SK-N-SH (cell line): ENCODE measurements at regions not wholly inside any gene's neighbourhood (a gene's known extent, or its start where the extent isn't known, plus 50 kb on each side); places are given as distances from the start of the nearest gene placed in this dataset.

Source experiments
- CTCF ChIA-PET: fragments of 300-600, 350-600 bp; formaldehyde crosslinking; extraction: SDS; loops from one replicate; lab custom pipeline; 2021; lab: Yijun Ruan, JAX
- POLR2A ChIA-PET: fragments of 350-600 bp; sonication (Branson Sonifier 250); formaldehyde crosslinking; extraction: SDS; loops from one replicate; lab custom pipeline; 2020; ENCODE audit warnings: antibody characterized with exemption, inconsistent platforms; lab: Yijun Ruan, JAX
- DNase-seq: peaks from one replicate; pipeline ENCODE4 v3.0.0; 2012
- H2AFZ ChIP-seq: fragments of 200-600 bp; sonication (generic); 2 replicates; pipeline ENCODE4 v1.8.1; 2016; ENCODE audit warnings: antibody characterized with exemption, mild to moderate bottlenecking, low read depth
- H3F3A ChIP-seq: fragments of 200-600 bp; sonication (generic); replicated peaks from 2 replicates; pipeline ENCODE3; 2016; ENCODE audit warnings: antibody characterized with exemption, mild to moderate bottlenecking; ENCODE audit not compliant: insufficient read depth
- H3K27ac ChIP-seq, 2 experiments: fragments of 200-500 bp in 1 of 2; fragments of 200-600 bp in 1 of 2; sonication (Bioruptor generic) in 1 of 2; sonication (generic), shearing (Covaris generic) in 1 of 2; 2 replicates each; pipeline versions ENCODE4 v1.5.1 to v1.6.1; 2014 to 2016; ENCODE audit warnings: low read depth in 2 of 2, inconsistent platforms in 1 of 2, low read length in 1 of 2, mild to moderate bottlenecking in 1 of 2, mixed read lengths in 1 of 2
- H3K27me3 ChIP-seq: fragments of 200-600 bp; sonication (generic), shearing (Covaris generic); 2 replicates; pipeline ENCODE4 v1.6.1; 2016; ENCODE audit warnings: mixed run types; ENCODE audit not compliant: insufficient read depth
- H3K36me3 ChIP-seq, 2 experiments: fragments of 200-500 bp in 1 of 2; fragments of 200-600 bp in 1 of 2; sonication (Bioruptor generic) in 1 of 2; sonication (generic) in 1 of 2; replicated peaks in 1 of 2; 2 replicates each; pipeline versions ENCODE3 to v1.5.1; 2014 to 2016; ENCODE audit warnings: low read length in 1 of 2, mild to moderate bottlenecking in 1 of 2; ENCODE audit not compliant: insufficient read depth in 2 of 2, control insufficient read depth in 1 of 2
- H3K4me1 ChIP-seq, 2 experiments: fragments of 200-500 bp in 1 of 2; fragments of 200-600 bp in 1 of 2; sonication (Bioruptor generic) in 1 of 2; sonication (generic), shearing (Covaris generic) in 1 of 2; 2 replicates each; pipeline versions ENCODE4 v1.5.1 to v1.6.1; 2014 to 2016; ENCODE audit warnings: low read depth in 1 of 2, low read length in 1 of 2, mixed run types in 1 of 2; ENCODE audit not compliant: insufficient read depth in 2 of 2, control insufficient read depth in 1 of 2
- H3K4me2 ChIP-seq: fragments of 200-600 bp; sonication (generic), shearing (Covaris generic); 2 replicates; pipeline ENCODE4 v1.6.1; 2017; ENCODE audit warnings: mixed run types
- H3K4me3 ChIP-seq, 2 experiments: fragments of 200-500 bp in 1 of 2; fragments of 200-600 bp in 1 of 2; sonication (Bioruptor generic) in 1 of 2; sonication (generic), shearing (Covaris generic) in 1 of 2; 2 replicates each; pipeline versions ENCODE4 v1.5.1 to v1.8.1; 2014 to 2016; ENCODE audit warnings: low read depth in 2 of 2, inconsistent platforms in 1 of 2, low read length in 1 of 2, mild to moderate bottlenecking in 1 of 2, mixed read lengths in 1 of 2, moderate library complexity in 1 of 2
- H3K79me2 ChIP-seq: fragments of 200-600 bp; sonication (generic); 2 replicates; pipeline ENCODE4 v1.8.1; 2017; ENCODE audit warnings: mild to moderate bottlenecking; ENCODE audit not compliant: insufficient read depth
- H3K9ac ChIP-seq: fragments of 200-600 bp; sonication (generic); 2 replicates; pipeline ENCODE4 v1.6.1; 2017; ENCODE audit warnings: mixed run types
- H3K9me2 ChIP-seq: fragments of 200-600 bp; sonication (generic); 2 replicates; pipeline ENCODE4 v1.6.1; 2017; ENCODE audit warnings: mixed run types
- H3K9me3 ChIP-seq: fragments of 200-600 bp; sonication (generic); 2 replicates; pipeline ENCODE4 v1.6.1; 2017; ENCODE audit warnings: mixed run types, mild to moderate bottlenecking, moderate library complexity
- H4K20me1 ChIP-seq: fragments of 200-600 bp; sonication (generic); 2 replicates; pipeline ENCODE4 v1.6.1; 2017; ENCODE audit warnings: mild to moderate bottlenecking, mixed run types; ENCODE audit not compliant: insufficient read depth
- CHD2 ChIP-seq: fragments of 150-350 bp; IDR thresholded peaks from 2 replicates; pipeline ENCODE4 v1.6.1; 2018; ENCODE audit warnings: low read length; ENCODE audit not compliant: partially characterized antibody
- EP300 ChIP-seq, 2 experiments: IDR thresholded peaks; 2 replicates each; pipeline versions ENCODE4 v1.4.0 to v1.6.1; 2012; ENCODE audit warnings: borderline replicate concordance in 1 of 2, low read depth in 1 of 2, low read length in 1 of 2
- FOXJ3 ChIP-seq: sonication (generic); formaldehyde crosslinking; IDR thresholded peaks from 2 replicates; pipeline ENCODE4 v1.5.1; 2020; ENCODE audit warnings: mild to moderate bottlenecking, missing genetic modification reagents
- FOXM1 ChIP-seq: IDR thresholded peaks from 2 replicates; pipeline ENCODE4 v1.4.0; 2012; ENCODE audit warnings: low read depth, mild to moderate bottlenecking
- IRF3 ChIP-seq: fragments of 150-350 bp; IDR thresholded peaks from 2 replicates; pipeline ENCODE4 v1.6.1; 2016; ENCODE audit warnings: mild to moderate bottlenecking, low read depth, low read length
- MXI1 ChIP-seq: IDR thresholded peaks from 2 replicates; pipeline ENCODE4 v1.6.1; 2012; ENCODE audit warnings: mild to moderate bottlenecking, low read depth, low read length, improper control_type of control experiment
- PBX3 ChIP-seq: IDR thresholded peaks from 2 replicates; pipeline ENCODE4; 2012
- POLR2AphosphoS5 ChIP-seq: IDR thresholded peaks from 2 replicates; pipeline ENCODE4 v1.6.1; 2012; ENCODE audit warnings: low read depth, low read length
- RAD21 ChIP-seq: IDR thresholded peaks from 2 replicates; pipeline ENCODE4 v1.6.1; 2012; ENCODE audit warnings: mild to moderate bottlenecking, low read length
- RCOR1 ChIP-seq: fragments of 150-350 bp; IDR thresholded peaks from 2 replicates; pipeline ENCODE4 v1.6.1; 2017; ENCODE audit warnings: antibody characterized with exemption, low read length
- REST ChIP-seq: IDR thresholded peaks from 2 replicates; pipeline ENCODE4 v1.6.1; 2012; ENCODE audit warnings: mild to moderate bottlenecking, low read depth, low read length, moderate library complexity
- RFX5 ChIP-seq: IDR thresholded peaks from 2 replicates; pipeline ENCODE4 v1.6.1; 2012; ENCODE audit warnings: mild to moderate bottlenecking, improper control_type of control experiment, low read length
- WGBS: methylation state at CpG from one replicate; pipeline ENCODE4 v1.1.6; 2017; ENCODE audit warnings: low lambda C conversion rate; 5-methylcytosine and 5-hydroxymethylcytosine counted together

- ChIA-PET POLR2A (no interaction called here), CTCF (interaction anchor here (0.6 to 1.3 kb wide), 3 partner anchors 9 to 1100 kb away, joined by 3 to 4 read pairs (median 3); no protein-coding TSS in a partner anchor)
- 31% methylated on average over 4 of the region's 4 CpGs for WGBS
Observed at GRCh38 chr20:39862470-39862891, 826.6 kb downstream of the MAFB start.

GRCh38 chr20:39861381-39861780 is 827.7 kb downstream of the MAFB start:
- H3K27me3 ChIP-seq = no peaks in the 10 kb centered on the region
- H3K27ac ChIP-seq = no peak overlapping the region
- no peaks in the 10 kb centered on the region for H4K20me1 ChIP-seq
- no peaks in the 10 kb centered on the region for H3F3A ChIP-seq
- DNase-seq = no peak
- no peak overlapping the region for H3K9ac ChIP-seq
- no peak overlapping the region for H2AFZ ChIP-seq
- WGBS = 23% methylated on average over 1 of the region's 1 CpG
- no peak overlapping the region for H3K4me3 ChIP-seq
- no peaks in the 10 kb centered on the region for H3K9me3 ChIP-seq
- no peaks in the 10 kb centered on the region for H3K79me2 ChIP-seq
- no peak for TF ChIP-seq FOXM1
- no peak for TF ChIP-seq RFX5
- TF ChIP-seq POLR2AphosphoS5 = no peak
- H3K9me2 ChIP-seq = no peaks in the 10 kb centered on the region
- ChIA-PET CTCF (no interaction called here), POLR2A (no interaction called here)
- peaks cover 0 to 12% of the 10 kb centered on the region in 2 experiments; a peak in 1 of 4 replicates for H3K4me1 ChIP-seq
- no peak overlapping the region for H3K4me2 ChIP-seq
- H3K36me3 ChIP-seq = no peaks in the 10 kb centered on the region

More at GRCh38 chr20:39862470-39862891, 826.6 kb downstream of the MAFB start:
- H3K79me2 ChIP-seq = no peaks in the 10 kb centered on the region
- TF ChIP-seq PBX3 (no peak), FOXJ3 (no peak), RCOR1 (no peak), RAD21 (no peak), CHD2 (no peak), POLR2AphosphoS5 (no peak)
- TF ChIP-seq, all 33 proteins: peak for 0
- no peaks in the 10 kb centered on the region for H3K9me3 ChIP-seq
- H3K27ac ChIP-seq = no peak overlapping the region
- H3K27me3 ChIP-seq = no peaks in the 10 kb centered on the region
- no peak for DNase-seq
- no peak overlapping the region for H3K4me3 ChIP-seq
- H3K9me2 ChIP-seq = no peaks in the 10 kb centered on the region
- no peaks in the 10 kb centered on the region for H4K20me1 ChIP-seq
- no peaks in the 10 kb centered on the region for H3K36me3 ChIP-seq
- no peak overlapping the region for H3K9ac ChIP-seq
- 0 out of 4 replicates have a peak, but pooled peaks cover 0 to 1% of the 10 kb centered on the region in 2 experiments for H3K4me1 ChIP-seq
- no peak overlapping the region for H2AFZ ChIP-seq
- no peak overlapping the region for H3K4me2 ChIP-seq
- H3F3A ChIP-seq = no peaks in the 10 kb centered on the region

GRCh38 chr20:39857835-39858234 is 831.2 kb downstream of the MAFB start:
- Histone ChIP-seq H3K9me2 (no peaks in the 10 kb centered on the region), H3K27me3 (no peaks in the 10 kb centered on the region), H3K27ac (no peak overlapping the region), H4K20me1 (no peaks in the 10 kb centered on the region), H3K4me1 (peaks cover 0 to 30% of the 10 kb centered on the region in 2 experiments; a peak in 2 of 4 replicates), H3K79me2 (no peaks in the 10 kb centered on the region), H3F3A (no peaks in the 10 kb centered on the region), H2AFZ (no peak overlapping the region), H3K36me3 (no peaks in the 10 kb centered on the region), H3K9ac (no peak overlapping the region), H3K4me2 (no peak overlapping the region), H3K9me3 (no peaks in the 10 kb centered on the region), H3K4me3 (no peak overlapping the region)
- WGBS = 54% methylated on average over 1 of the region's 1 CpG
- ChIA-PET POLR2A (no interaction called here), CTCF (no interaction called here)
- no peak for DNase-seq
- TF ChIP-seq IRF3 (no peak), EP300 (IDR thresholded peaks at IDR 0.05; ENCODE audit: borderline replicate concordance in 1 of 2, low read depth in 1 of 2, low read length in 1 of 2) (no peak), REST (no peak), FOXM1 (no peak), MXI1 (no peak)
